Esophagus squamous epithelium (tissue), 4 donors: ENCODE measurements at regions not wholly inside any gene's neighbourhood (a gene's known extent, or its start where the extent isn't known, plus 50 kb on each side); places are given as distances from the start of the nearest gene placed in this dataset.

ENCODE experiments used
- POLR2A ChIP-seq, 4 donors: fragments of 450-650 bp; IDR thresholded peaks; one replicate each; pipeline ENCODE4 v1.6.1; 2017; ENCODE audit warnings: antibody characterized with exemption in 4 of 4, mild to moderate bottlenecking in 4 of 4, moderate library complexity in 3 of 4
- TF ChIP-seq, protein P1 (sequence below), 6 experiments: fragments of 450-650 bp in 4 of 6; fragments of 200-600 bp in 2 of 6; sonication (generic) in 2 of 6; IDR thresholded peaks; one replicate each; pipeline ENCODE4 v1.5.1; 2016 to 2019; ENCODE audit warnings: antibody characterized with exemption in 6 of 6, mild to moderate bottlenecking in 4 of 6, moderate library complexity in 4 of 6

DNA sequence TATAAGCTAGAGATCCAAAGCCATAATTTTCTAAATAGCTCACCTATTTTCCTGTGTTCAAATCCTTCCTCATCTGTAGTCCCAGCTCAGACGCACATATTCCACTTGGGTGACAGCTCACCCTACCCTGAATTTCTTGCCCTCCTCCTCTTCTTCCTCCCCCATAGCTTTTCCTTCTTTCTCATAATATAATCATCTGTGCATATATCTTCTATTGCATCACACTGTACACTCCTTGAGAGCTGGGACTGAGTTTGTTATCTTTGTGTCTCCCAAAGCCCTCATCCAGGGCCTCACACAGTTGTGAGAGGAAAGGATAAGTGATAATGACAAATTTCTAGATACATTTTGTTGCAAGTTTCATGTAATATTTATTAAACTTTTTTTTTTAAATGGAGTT is 55.9 kb upstream of the RTN4 start:
- TF ChIP-seq, protein P1, sequence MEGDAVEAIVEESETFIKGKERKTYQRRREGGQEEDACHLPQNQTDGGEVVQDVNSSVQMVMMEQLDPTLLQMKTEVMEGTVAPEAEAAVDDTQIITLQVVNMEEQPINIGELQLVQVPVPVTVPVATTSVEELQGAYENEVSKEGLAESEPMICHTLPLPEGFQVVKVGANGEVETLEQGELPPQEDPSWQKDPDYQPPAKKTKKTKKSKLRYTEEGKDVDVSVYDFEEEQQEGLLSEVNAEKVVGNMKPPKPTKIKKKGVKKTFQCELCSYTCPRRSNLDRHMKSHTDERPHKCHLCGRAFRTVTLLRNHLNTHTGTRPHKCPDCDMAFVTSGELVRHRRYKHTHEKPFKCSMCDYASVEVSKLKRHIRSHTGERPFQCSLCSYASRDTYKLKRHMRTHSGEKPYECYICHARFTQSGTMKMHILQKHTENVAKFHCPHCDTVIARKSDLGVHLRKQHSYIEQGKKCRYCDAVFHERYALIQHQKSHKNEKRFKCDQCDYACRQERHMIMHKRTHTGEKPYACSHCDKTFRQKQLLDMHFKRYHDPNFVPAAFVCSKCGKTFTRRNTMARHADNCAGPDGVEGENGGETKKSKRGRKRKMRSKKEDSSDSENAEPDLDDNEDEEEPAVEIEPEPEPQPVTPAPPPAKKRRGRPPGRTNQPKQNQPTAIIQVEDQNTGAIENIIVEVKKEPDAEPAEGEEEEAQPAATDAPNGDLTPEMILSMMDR (IDR thresholded peaks at IDR 0.05), result no peak
- TF ChIP-seq POLR2A (IDR thresholded peaks at IDR 0.05), result no peak
